ENCODE measurements at regions not wholly inside any gene's neighbourhood (a gene's known extent, or its start where the extent isn't known, plus 50 kb on each side); places are given as distances from the start of the nearest gene placed in this dataset.

- no peak for TF ChIP-seq POLR2A (IDR thresholded peaks at IDR 0.05; ENCODE audit: low read depth, low read length)
- no peak for TF ChIP-seq TAF1 (IDR thresholded peaks at IDR 0.05; ENCODE audit: low read depth, low read length)
- TF ChIP-seq PAX5 (IDR thresholded peaks at IDR 0.05; ENCODE audit: insufficient read depth, low read length, severe bottlenecking) = no peak
- TF ChIP-seq POLR2AphosphoS5 (IDR thresholded peaks at IDR 0.05; ENCODE audit: low read depth, low read length) = no peak
- no peak for TF ChIP-seq SPI1 (IDR thresholded peaks at IDR 0.05; ENCODE audit: low read depth, low read length)
Measured at GRCh38 chr16:85474621-85475217, 138.4 kb upstream of the GSE1 start.

Measured in GM12891 (cell line).